CD14-positive monocyte (primary cell): ENCODE measurements at regions not wholly inside any gene's neighbourhood (a gene's known extent, or its start where the extent isn't known, plus 50 kb on each side); places are given as distances from the start of the nearest gene placed in this dataset.

Experiments
- DNase-seq, 3 donors: peaks; one replicate each; pipeline ENCODE4 v3.0.0-alpha.2; 2011 to 2022
- H2AFZ ChIP-seq: 2 replicates; pipeline ENCODE4 v1.6.0; 2012; ENCODE audit warnings: mild to moderate bottlenecking, low read depth, low read length, inconsistent platforms; ENCODE audit not compliant: insufficient read depth, poor library complexity, severe bottlenecking
- H3K27ac ChIP-seq, 2 donors: 1 replicate in 1 of 2; 2 replicates in 1 of 2; pipeline ENCODE4 v1.5.1; 2012 to 2013; ENCODE audit warnings: low read length in 2 of 2, control low read depth in 1 of 2, inconsistent platforms in 1 of 2, low read depth in 1 of 2, mild to moderate bottlenecking in 1 of 2
- H3K27me3 ChIP-seq, 2 donors: one replicate each; pipeline versions ENCODE4 v1.6.0 to v1.6.1; 2011 to 2013; ENCODE audit warnings: low read length in 2 of 2; ENCODE audit not compliant: control insufficient read depth in 2 of 2, insufficient read depth in 2 of 2
- H3K36me3 ChIP-seq, 2 donors: replicated peaks in 1 of 2; 1 replicate in 1 of 2; 2 replicates in 1 of 2; pipeline versions ENCODE4 v1.5.1 to v1.6.1; 2012 to 2013; ENCODE audit warnings: low read length in 2 of 2, control low read depth in 1 of 2, inconsistent platforms in 1 of 2, mild to moderate bottlenecking in 1 of 2; ENCODE audit not compliant: insufficient read depth in 2 of 2, control insufficient read depth in 1 of 2
- H3K4me1 ChIP-seq, 2 donors: 1 replicate in 1 of 2; 2 replicates in 1 of 2; pipeline versions ENCODE4 v1.5.1 to v1.6.1; 2012 to 2013; ENCODE audit warnings: low read length in 2 of 2, control low read depth in 1 of 2, inconsistent platforms in 1 of 2, mild to moderate bottlenecking in 1 of 2, moderate library complexity in 1 of 2; ENCODE audit not compliant: insufficient read depth in 2 of 2, control insufficient read depth in 1 of 2
- H3K4me2 ChIP-seq: replicated peaks from 2 replicates; pipeline ENCODE3; 2012; ENCODE audit warnings: low read length, moderate library complexity, mild to moderate bottlenecking; ENCODE audit not compliant: poor library complexity, severe bottlenecking; ENCODE audit errors: extremely low read depth
- H3K4me3 ChIP-seq, 3 experiments: fragments of 200-600 bp in 1 of 3; sonication (generic) in 1 of 3; replicated peaks in 1 of 3; 1 replicate in 2 of 3; 2 replicates in 1 of 3; pipeline ENCODE4 v1.5.1; 2011 to 2013; ENCODE audit warnings: low read length in 3 of 3, mild to moderate bottlenecking in 3 of 3, control low read depth in 2 of 3, low read depth in 2 of 3, inconsistent platforms in 1 of 3, moderate library complexity in 1 of 3
- H3K79me2 ChIP-seq: 2 replicates; pipeline ENCODE4 v1.6.0; 2012; ENCODE audit warnings: mild to moderate bottlenecking, control low read depth, inconsistent platforms, low read length, moderate library complexity; ENCODE audit not compliant: insufficient read depth
- H3K9ac ChIP-seq: 2 replicates; pipeline ENCODE4 v1.6.0; 2017; ENCODE audit warnings: low read length, mild to moderate bottlenecking; ENCODE audit not compliant: insufficient read depth, poor library complexity, severe bottlenecking
- H3K9me3 ChIP-seq, 2 donors: replicated peaks in 1 of 2; 1 replicate in 1 of 2; 2 replicates in 1 of 2; pipeline versions ENCODE4 v1.5.1 to v1.6.1; 2012 to 2013; ENCODE audit warnings: low read length in 2 of 2, control low read depth in 1 of 2; ENCODE audit not compliant: control insufficient read depth in 1 of 2, insufficient read depth in 1 of 2
- H4K20me1 ChIP-seq: 2 replicates; pipeline ENCODE4 v1.6.0; 2012; ENCODE audit warnings: mild to moderate bottlenecking, low read length, control low read depth, moderate library complexity; ENCODE audit not compliant: insufficient read depth
- H3K27ac Mint-ChIP-seq, 7 donors: one replicate each; pipeline ENCODE4 v1.8.0; 2020; ENCODE audit warnings: mild to moderate bottlenecking in 7 of 7, mixed read lengths in 7 of 7, moderate library complexity in 6 of 7, inconsistent platforms in 2 of 7
- H3K27me3 Mint-ChIP-seq, 3 donors: one replicate each; pipeline ENCODE4 v1.8.0; 2021 to 2022; ENCODE audit warnings: low read depth in 3 of 3, mild to moderate bottlenecking in 3 of 3, mixed read lengths in 3 of 3, moderate library complexity in 3 of 3, inconsistent platforms in 1 of 3
- H3K36me3 Mint-ChIP-seq, 2 donors: one replicate each; pipeline ENCODE4 v1.8.0; 2020; ENCODE audit warnings: mixed read lengths in 2 of 2, inconsistent platforms in 1 of 2, mild to moderate bottlenecking in 1 of 2
- H3K4me1 Mint-ChIP-seq: one replicate; pipeline ENCODE4 v1.8.0; 2020; ENCODE audit warnings: mild to moderate bottlenecking, mixed read lengths
- H3K4me3 Mint-ChIP-seq, 2 donors: one replicate each; pipeline ENCODE4 v1.8.0; 2020; ENCODE audit warnings: mild to moderate bottlenecking in 2 of 2, mixed read lengths in 2 of 2, moderate library complexity in 1 of 2
- H3K9me3 Mint-ChIP-seq, 7 donors: one replicate each; pipeline ENCODE4 v1.8.0; 2020 to 2022; ENCODE audit warnings: mixed read lengths in 7 of 7, mild to moderate bottlenecking in 6 of 7, moderate library complexity in 6 of 7, inconsistent platforms in 2 of 7
- CTCF ChIP-seq: fragments of 200-600 bp; IDR thresholded peaks from one replicate; pipeline ENCODE4 v1.8.0; 2022; ENCODE audit warnings: antibody characterized with exemption, mild to moderate bottlenecking
- WGBS: methylation state at CpG from one replicate; pipeline ENCODE4 v1.1.5; 2013; ENCODE audit warnings: missing lambda C conversion rate; ENCODE audit not compliant: insufficient coverage; 5-methylcytosine and 5-hydroxymethylcytosine counted together
- intact Hi-C, 2 donors: fragments of 100-400 bp; cut with micrococcal nuclease; formaldehyde crosslinking; loops; one replicate each; pipeline versions ENCODE4 v1.15.0 to v1.15.1; 2023

DNA sequence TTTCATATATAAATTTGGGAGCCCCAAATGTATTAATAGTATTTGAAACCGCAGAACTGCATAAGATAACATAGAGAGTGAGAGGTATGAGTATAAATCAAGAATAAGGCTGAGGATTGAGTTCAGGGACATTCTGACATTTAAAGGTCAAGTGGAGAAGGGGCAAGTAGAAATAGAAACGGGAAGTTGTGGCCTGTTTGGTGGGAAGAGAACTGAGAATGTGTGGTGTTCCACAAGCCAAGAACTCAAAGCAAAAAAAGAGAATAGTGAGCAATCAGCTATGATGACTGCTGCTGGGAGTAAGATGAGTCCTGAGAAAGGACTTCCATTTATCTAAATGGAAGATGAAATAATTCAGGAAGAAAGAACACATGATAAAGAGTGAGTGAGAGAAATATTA, 418.4 kb downstream of the CD109 start:
- Mint-ChIP-seq H3K4me3 (no peak overlapping the region), H3K4me1 (peaks cover 10% of the 10 kb centered on the region), H3K9me3 (peaks cover 3 to 9% (median 5%) of the 10 kb centered on the region in 7 donors), H3K36me3 (no peaks in the 10 kb centered on the region), H3K27ac (no peak overlapping the region), H3K27me3 (peaks cover 2 to 6% (median 3%) of the 10 kb centered on the region in 3 donors)
- no peaks in the 10 kb centered on the region for H3K79me2 ChIP-seq
- H3K9me3 ChIP-seq = peaks cover 0 to 3% of the 10 kb centered on the region in 2 donors
- no peak overlapping the region for H3K4me3 ChIP-seq
- DNase-seq = no peak
- peaks cover 0 to 2% of the 10 kb centered on the region in 2 donors for H3K27me3 ChIP-seq
- H3K4me2 ChIP-seq = no peak overlapping the region
- intact Hi-C loops = no loop called here
- H3K9ac ChIP-seq = no peak overlapping the region
- no peaks in the 10 kb centered on the region for H4K20me1 ChIP-seq
- H3K4me1 ChIP-seq = no peaks in the 10 kb centered on the region
- 52% methylated on average over 2 of the region's 2 CpGs for WGBS
- TF ChIP-seq CTCF = no peak
- no peaks in the 10 kb centered on the region for H3K36me3 ChIP-seq
- H2AFZ ChIP-seq = no peak overlapping the region
- H3K27ac ChIP-seq = no peak overlapping the region

- Histone ChIP-seq H2AFZ (no peak overlapping the region), H3K27me3 (peaks cover 0 to 2% of the 10 kb centered on the region in 2 donors), H3K4me2 (no peak overlapping the region), H3K9ac (no peak overlapping the region), H4K20me1 (no peaks in the 10 kb centered on the region), H3K36me3 (no peaks in the 10 kb centered on the region), H3K4me3 (no peak overlapping the region), H3K4me1 (no peaks in the 10 kb centered on the region), H3K27ac (no peak overlapping the region), H3K79me2 (no peaks in the 10 kb centered on the region), H3K9me3 (peaks cover 0 to 3% of the 10 kb centered on the region in 2 donors)
- H3K27me3 Mint-ChIP-seq = peaks cover 2 to 6% (median 3%) of the 10 kb centered on the region in 3 donors
- WGBS = 55% methylated on average over 1 of the region's 2 CpGs
- H3K27ac Mint-ChIP-seq = no peak overlapping the region
- no peak overlapping the region for H3K4me3 Mint-ChIP-seq
- TF ChIP-seq CTCF = no peak
- peaks cover 10% of the 10 kb centered on the region for H3K4me1 Mint-ChIP-seq
- H3K36me3 Mint-ChIP-seq = no peaks in the 10 kb centered on the region
- no peak for DNase-seq
- intact Hi-C loops = no loop called here
- peaks cover 3 to 9% (median 5%) of the 10 kb centered on the region in 7 donors for H3K9me3 Mint-ChIP-seq
These were observed 417.9 kb downstream of the CD109 start for GRCh38 chr6:74113901-74114300.
